Keratinocyte (primary cell): ENCODE measurements at regions not wholly inside any gene's neighbourhood (a gene's known extent, or its start where the extent isn't known, plus 50 kb on each side); places are given as distances from the start of the nearest gene placed in this dataset.
A peak's percentile ranks its signal among the peaks of the same experiment; 100 is the strongest.

Experiments
- DNase-seq: peaks from one replicate; pipeline ENCODE4 v3.0.0-alpha.2; 2011; ENCODE audit warnings: low read depth, missing footprints, low spot score
- FAIRE-seq: peaks from 2 replicates; lab custom pipeline; 2011; peaks lifted over from hg19 to GRCh38; lab: Jason Lieb, UNC
- H2AFZ ChIP-seq: 2 replicates; pipeline ENCODE4 v1.6.0; 2012; ENCODE audit warnings: low read length, control low read depth, inconsistent platforms; ENCODE audit not compliant: control insufficient read depth
- H3K27ac ChIP-seq: 2 replicates; pipeline ENCODE4 v1.5.1; 2011; ENCODE audit warnings: low read length; ENCODE audit not compliant: control insufficient read depth, insufficient read depth
- H3K27me3 ChIP-seq: 3 replicates; pipeline ENCODE4 v1.6.0; 2011; ENCODE audit warnings: low read length; ENCODE audit not compliant: control insufficient read depth, insufficient read depth; ENCODE audit errors: extremely low read depth
- H3K36me3 ChIP-seq, 2 experiments: 2 replicates in 1 of 2; 3 replicates in 1 of 2; pipeline ENCODE4 v1.5.1; 2011; ENCODE audit warnings: low read length in 2 of 2, mild to moderate bottlenecking in 1 of 2; ENCODE audit not compliant: control insufficient read depth in 2 of 2, insufficient read depth in 2 of 2; ENCODE audit errors: extremely low read depth in 1 of 2
- H3K4me1 ChIP-seq: 3 replicates; pipeline ENCODE4 v1.5.1; 2011; ENCODE audit warnings: low read length; ENCODE audit not compliant: control insufficient read depth, insufficient read depth; ENCODE audit errors: extremely low read depth
- H3K4me2 ChIP-seq: 3 replicates; pipeline ENCODE4 v1.6.0; 2011; ENCODE audit warnings: low read depth, low read length; ENCODE audit not compliant: control insufficient read depth, insufficient read depth; ENCODE audit errors: extremely low read depth
- H3K4me3 ChIP-seq, 3 experiments: fragments of 200-600 bp in 1 of 3; sonication (generic) in 1 of 3; 2 replicates in 2 of 3; 3 replicates in 1 of 3; pipeline ENCODE4 v1.5.1; 2011 to 2016; ENCODE audit warnings: low read length in 3 of 3, mild to moderate bottlenecking in 3 of 3, control low read depth in 2 of 3, inconsistent platforms in 1 of 3, low read depth in 1 of 3, mixed read lengths in 1 of 3, mixed run types in 1 of 3, moderate library complexity in 1 of 3; ENCODE audit not compliant: control insufficient read depth in 2 of 3, insufficient read depth in 2 of 3; ENCODE audit errors: extremely low read depth in 1 of 3
- H3K79me2 ChIP-seq: 2 replicates; pipeline ENCODE4 v1.6.0; 2012; ENCODE audit warnings: low read length; ENCODE audit not compliant: control insufficient read depth, insufficient read depth
- H3K9ac ChIP-seq: 3 replicates; pipeline ENCODE4 v1.6.0; 2011; ENCODE audit warnings: low read length; ENCODE audit not compliant: control insufficient read depth, insufficient read depth; ENCODE audit errors: extremely low read depth
- H3K9me1 ChIP-seq: 3 replicates; pipeline ENCODE4 v1.6.0; 2011; ENCODE audit warnings: low read length; ENCODE audit not compliant: control insufficient read depth, insufficient read depth; ENCODE audit errors: extremely low read depth
- H3K9me3 ChIP-seq: 2 replicates; pipeline ENCODE4 v1.5.1; 2012; ENCODE audit warnings: low read depth, low read length; ENCODE audit not compliant: control insufficient read depth
- H4K20me1 ChIP-seq: 3 replicates; pipeline ENCODE4 v1.6.0; 2011; ENCODE audit warnings: low read length; ENCODE audit not compliant: control insufficient read depth, insufficient read depth; ENCODE audit errors: extremely low read depth
- CTCF ChIP-seq, 3 experiments: IDR thresholded peaks in 1 of 3; conservative IDR thresholded peaks in 1 of 3; optimal IDR thresholded peaks in 1 of 3; 2 replicates in 2 of 3; 3 replicates in 1 of 3; pipeline versions ENCODE3 to v1.5.1; 2011; ENCODE audit warnings: low read length in 3 of 3, mild to moderate bottlenecking in 3 of 3, moderate library complexity in 2 of 3, control low read depth in 1 of 3, inconsistent platforms in 1 of 3; ENCODE audit not compliant: insufficient read depth in 2 of 3; ENCODE audit errors: extremely low read depth in 1 of 3
- EZH2 ChIP-seq: IDR thresholded peaks from one replicate; pipeline ENCODE4 v1.6.1; 2012; ENCODE audit warnings: inconsistent platforms, mild to moderate bottlenecking, low read length, moderate library complexity
- dilution Hi-C: fragments of 300-500 bp; cut with MboI; formaldehyde crosslinking; loops from one replicate; pipeline ENCODE4 v1.7.0; 2020; ENCODE audit warnings: low sequenced_read_pairs; ENCODE audit not compliant: extremely low pct_ligation_motif_present

GRCh38 chr11:133621611-133622010 is 89.3 kb upstream of the OPCML start:
- dilution Hi-C loops: no loop called here
- no peaks in the 10 kb centered on the region for H3K4me1 ChIP-seq
- no peak for FAIRE-seq

GRCh38 chr11:133619973-133620372 is 87.7 kb upstream of the OPCML start:
- no peaks in the 10 kb centered on the region for H3K4me1 ChIP-seq
- H3K9me3 ChIP-seq: no peaks in the 10 kb centered on the region
- no peaks in the 10 kb centered on the region for H4K20me1 ChIP-seq
- TF ChIP-seq CTCF (optimal IDR thresholded peaks at IDR 0.05 in 1 of 3, IDR thresholded peaks at IDR 0.05 in 1 of 3, conservative IDR thresholded peaks at IDR 0.05 in 1 of 3; ENCODE audit: extremely low read depth in 1 of 3, insufficient read depth in 2 of 3, low read length in 3 of 3): peak in 1 of 3 experiments; percentile 5
- no peak for TF ChIP-seq EZH2
- H3K27ac ChIP-seq: no peak overlapping the region
- no peak overlapping the region for H3K9ac ChIP-seq
- no peak overlapping the region for H3K4me2 ChIP-seq
- H3K27me3 ChIP-seq: no peaks in the 10 kb centered on the region
- no peaks in the 10 kb centered on the region for H3K9me1 ChIP-seq
- no peaks in the 10 kb centered on the region for H3K36me3 ChIP-seq
- H2AFZ ChIP-seq: no peak overlapping the region
- DNase-seq (no peak), FAIRE-seq (no peak)
- H3K79me2 ChIP-seq: no peaks in the 10 kb centered on the region
- dilution Hi-C loops: no loop called here
- H3K4me3 ChIP-seq: no peak overlapping the region

More at GRCh38 chr11:133621611-133622010, 89.3 kb upstream of the OPCML start:
- Histone ChIP-seq H3K27me3 (no peaks in the 10 kb centered on the region), H2AFZ (no peak overlapping the region), H3K9me3 (no peaks in the 10 kb centered on the region), H4K20me1 (no peaks in the 10 kb centered on the region), H3K9ac (no peak overlapping the region), H3K4me2 (no peak overlapping the region), H3K4me3 (no peak overlapping the region), H3K36me3 (no peaks in the 10 kb centered on the region), H3K27ac (no peak overlapping the region), H3K79me2 (no peaks in the 10 kb centered on the region), H3K9me1 (no peaks in the 10 kb centered on the region)
- DNase-seq: no peak
- TF ChIP-seq CTCF (optimal IDR thresholded peaks at IDR 0.05 in 1 of 3, IDR thresholded peaks at IDR 0.05 in 1 of 3, conservative IDR thresholded peaks at IDR 0.05 in 1 of 3; ENCODE audit: extremely low read depth in 1 of 3, insufficient read depth in 2 of 3, low read length in 3 of 3) (no peak), EZH2 (no peak)
